CD14-positive monocyte (primary cell): ENCODE measurements at regions not wholly inside any gene's neighbourhood (a gene's known extent, or its start where the extent isn't known, plus 50 kb on each side); places are given as distances from the start of the nearest gene placed in this dataset.

Source experiments
- DNase-seq, 3 donors: peaks; one replicate each; pipeline ENCODE4 v3.0.0-alpha.2; 2011 to 2022
- H2AFZ ChIP-seq: 2 replicates; pipeline ENCODE4 v1.6.0; 2012; ENCODE audit warnings: mild to moderate bottlenecking, low read depth, low read length, inconsistent platforms; ENCODE audit not compliant: insufficient read depth, poor library complexity, severe bottlenecking
- H3K27ac ChIP-seq, 2 donors: 1 replicate in 1 of 2; 2 replicates in 1 of 2; pipeline ENCODE4 v1.5.1; 2012 to 2013; ENCODE audit warnings: low read length in 2 of 2, control low read depth in 1 of 2, inconsistent platforms in 1 of 2, low read depth in 1 of 2, mild to moderate bottlenecking in 1 of 2
- H3K27me3 ChIP-seq, 2 donors: one replicate each; pipeline versions ENCODE4 v1.6.0 to v1.6.1; 2011 to 2013; ENCODE audit warnings: low read length in 2 of 2; ENCODE audit not compliant: control insufficient read depth in 2 of 2, insufficient read depth in 2 of 2
- H3K36me3 ChIP-seq, 2 donors: replicated peaks in 1 of 2; 1 replicate in 1 of 2; 2 replicates in 1 of 2; pipeline versions ENCODE4 v1.5.1 to v1.6.1; 2012 to 2013; ENCODE audit warnings: low read length in 2 of 2, control low read depth in 1 of 2, inconsistent platforms in 1 of 2, mild to moderate bottlenecking in 1 of 2; ENCODE audit not compliant: insufficient read depth in 2 of 2, control insufficient read depth in 1 of 2
- H3K4me1 ChIP-seq, 2 donors: 1 replicate in 1 of 2; 2 replicates in 1 of 2; pipeline versions ENCODE4 v1.5.1 to v1.6.1; 2012 to 2013; ENCODE audit warnings: low read length in 2 of 2, control low read depth in 1 of 2, inconsistent platforms in 1 of 2, mild to moderate bottlenecking in 1 of 2, moderate library complexity in 1 of 2; ENCODE audit not compliant: insufficient read depth in 2 of 2, control insufficient read depth in 1 of 2
- H3K4me2 ChIP-seq: replicated peaks from 2 replicates; pipeline ENCODE3; 2012; ENCODE audit warnings: low read length, moderate library complexity, mild to moderate bottlenecking; ENCODE audit not compliant: poor library complexity, severe bottlenecking; ENCODE audit errors: extremely low read depth
- H3K4me3 ChIP-seq, 3 experiments: fragments of 200-600 bp in 1 of 3; sonication (generic) in 1 of 3; replicated peaks in 1 of 3; 1 replicate in 2 of 3; 2 replicates in 1 of 3; pipeline ENCODE4 v1.5.1; 2011 to 2013; ENCODE audit warnings: low read length in 3 of 3, mild to moderate bottlenecking in 3 of 3, control low read depth in 2 of 3, low read depth in 2 of 3, inconsistent platforms in 1 of 3, moderate library complexity in 1 of 3
- H3K79me2 ChIP-seq: 2 replicates; pipeline ENCODE4 v1.6.0; 2012; ENCODE audit warnings: mild to moderate bottlenecking, control low read depth, inconsistent platforms, low read length, moderate library complexity; ENCODE audit not compliant: insufficient read depth
- H3K9ac ChIP-seq: 2 replicates; pipeline ENCODE4 v1.6.0; 2017; ENCODE audit warnings: low read length, mild to moderate bottlenecking; ENCODE audit not compliant: insufficient read depth, poor library complexity, severe bottlenecking
- H3K9me3 ChIP-seq, 2 donors: replicated peaks in 1 of 2; 1 replicate in 1 of 2; 2 replicates in 1 of 2; pipeline versions ENCODE4 v1.5.1 to v1.6.1; 2012 to 2013; ENCODE audit warnings: low read length in 2 of 2, control low read depth in 1 of 2; ENCODE audit not compliant: control insufficient read depth in 1 of 2, insufficient read depth in 1 of 2
- H4K20me1 ChIP-seq: 2 replicates; pipeline ENCODE4 v1.6.0; 2012; ENCODE audit warnings: mild to moderate bottlenecking, low read length, control low read depth, moderate library complexity; ENCODE audit not compliant: insufficient read depth
- H3K27ac Mint-ChIP-seq, 7 donors: one replicate each; pipeline ENCODE4 v1.8.0; 2020; ENCODE audit warnings: mild to moderate bottlenecking in 7 of 7, mixed read lengths in 7 of 7, moderate library complexity in 6 of 7, inconsistent platforms in 2 of 7
- H3K27me3 Mint-ChIP-seq, 3 donors: one replicate each; pipeline ENCODE4 v1.8.0; 2021 to 2022; ENCODE audit warnings: low read depth in 3 of 3, mild to moderate bottlenecking in 3 of 3, mixed read lengths in 3 of 3, moderate library complexity in 3 of 3, inconsistent platforms in 1 of 3
- H3K36me3 Mint-ChIP-seq, 2 donors: one replicate each; pipeline ENCODE4 v1.8.0; 2020; ENCODE audit warnings: mixed read lengths in 2 of 2, inconsistent platforms in 1 of 2, mild to moderate bottlenecking in 1 of 2
- H3K4me1 Mint-ChIP-seq: one replicate; pipeline ENCODE4 v1.8.0; 2020; ENCODE audit warnings: mild to moderate bottlenecking, mixed read lengths
- H3K4me3 Mint-ChIP-seq, 2 donors: one replicate each; pipeline ENCODE4 v1.8.0; 2020; ENCODE audit warnings: mild to moderate bottlenecking in 2 of 2, mixed read lengths in 2 of 2, moderate library complexity in 1 of 2
- H3K9me3 Mint-ChIP-seq, 7 donors: one replicate each; pipeline ENCODE4 v1.8.0; 2020 to 2022; ENCODE audit warnings: mixed read lengths in 7 of 7, mild to moderate bottlenecking in 6 of 7, moderate library complexity in 6 of 7, inconsistent platforms in 2 of 7
- WGBS: methylation state at CpG from one replicate; pipeline ENCODE4 v1.1.5; 2013; ENCODE audit warnings: missing lambda C conversion rate; ENCODE audit not compliant: insufficient coverage; 5-methylcytosine and 5-hydroxymethylcytosine counted together
- intact Hi-C, 2 donors: fragments of 100-400 bp; cut with micrococcal nuclease; formaldehyde crosslinking; loops; one replicate each; pipeline versions ENCODE4 v1.15.0 to v1.15.1; 2023
- TF ChIP-seq, protein P1 (sequence below): fragments of 200-600 bp; IDR thresholded peaks from one replicate; pipeline ENCODE4 v1.8.0; 2022; ENCODE audit warnings: antibody characterized with exemption, mild to moderate bottlenecking

DNA sequence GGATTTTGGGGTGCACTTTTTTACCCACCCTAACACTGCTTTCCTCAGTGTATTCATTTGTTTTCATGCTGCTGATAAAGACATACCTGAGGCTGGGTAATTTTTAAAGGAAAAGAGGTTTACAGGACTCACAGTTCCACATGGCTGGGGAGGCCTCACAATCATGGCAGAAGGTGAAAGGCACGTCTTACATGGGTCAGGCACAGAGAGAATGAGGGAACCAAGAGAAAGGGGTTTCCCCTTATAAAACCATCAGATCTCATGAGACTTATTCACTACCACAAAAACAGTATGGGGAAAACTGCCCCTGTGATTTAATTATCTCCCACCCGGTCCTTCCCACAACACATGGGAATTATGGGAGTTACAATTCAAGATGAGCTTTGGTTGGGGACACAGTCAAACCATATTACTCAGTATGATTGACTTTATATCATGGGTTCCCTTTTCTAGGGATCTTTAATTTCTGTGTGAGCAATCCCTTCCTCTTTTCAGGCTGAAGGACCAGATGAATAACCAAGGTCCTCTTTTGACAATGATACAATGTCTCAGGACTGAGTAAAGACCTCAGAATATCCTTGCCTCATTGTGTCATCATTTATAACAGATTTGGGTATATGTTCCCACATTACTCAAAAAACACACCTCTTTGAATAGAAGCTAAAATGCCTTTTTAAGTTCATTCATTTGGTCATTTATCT is 100.1 kb upstream of the TRIB2 start:
- no peak overlapping the region for H3K4me3 Mint-ChIP-seq
- Histone ChIP-seq H3K9ac (no peak overlapping the region), H3K9me3 (no peaks in the 10 kb centered on the region), H3K36me3 (no peaks in the 10 kb centered on the region), H3K79me2 (no peaks in the 10 kb centered on the region), H3K27ac (no peak overlapping the region), H4K20me1 (no peaks in the 10 kb centered on the region), H3K4me3 (no peak overlapping the region), H3K4me2 (no peak overlapping the region), H3K27me3 (no peaks in the 10 kb centered on the region), H3K4me1 (peaks cover 12 to 18% of the 10 kb centered on the region in 2 donors), H2AFZ (no peak overlapping the region)
- intact Hi-C loops, result no loop called here
- peak; percentile 71 to 86 (median 80) for DNase-seq
- peaks cover 0 to 3% (median 0%) of the 10 kb centered on the region in 7 donors for H3K9me3 Mint-ChIP-seq
- H3K27me3 Mint-ChIP-seq, result peaks cover 0 to 8% (median 1%) of the 10 kb centered on the region in 3 donors
- TF ChIP-seq, protein P1, sequence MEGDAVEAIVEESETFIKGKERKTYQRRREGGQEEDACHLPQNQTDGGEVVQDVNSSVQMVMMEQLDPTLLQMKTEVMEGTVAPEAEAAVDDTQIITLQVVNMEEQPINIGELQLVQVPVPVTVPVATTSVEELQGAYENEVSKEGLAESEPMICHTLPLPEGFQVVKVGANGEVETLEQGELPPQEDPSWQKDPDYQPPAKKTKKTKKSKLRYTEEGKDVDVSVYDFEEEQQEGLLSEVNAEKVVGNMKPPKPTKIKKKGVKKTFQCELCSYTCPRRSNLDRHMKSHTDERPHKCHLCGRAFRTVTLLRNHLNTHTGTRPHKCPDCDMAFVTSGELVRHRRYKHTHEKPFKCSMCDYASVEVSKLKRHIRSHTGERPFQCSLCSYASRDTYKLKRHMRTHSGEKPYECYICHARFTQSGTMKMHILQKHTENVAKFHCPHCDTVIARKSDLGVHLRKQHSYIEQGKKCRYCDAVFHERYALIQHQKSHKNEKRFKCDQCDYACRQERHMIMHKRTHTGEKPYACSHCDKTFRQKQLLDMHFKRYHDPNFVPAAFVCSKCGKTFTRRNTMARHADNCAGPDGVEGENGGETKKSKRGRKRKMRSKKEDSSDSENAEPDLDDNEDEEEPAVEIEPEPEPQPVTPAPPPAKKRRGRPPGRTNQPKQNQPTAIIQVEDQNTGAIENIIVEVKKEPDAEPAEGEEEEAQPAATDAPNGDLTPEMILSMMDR, result no peak
- H3K27ac Mint-ChIP-seq, result peak overlapping the region in 4 of 7 donors; percentile 40 to 80 (median 50)
- H3K36me3 Mint-ChIP-seq, result no peaks in the 10 kb centered on the region
- whole genome bisulfite sequencing, result no CpG with 5 or more reads among the region's 2 CpGs
- H3K4me1 Mint-ChIP-seq, result peaks cover 20% of the 10 kb centered on the region

DNA sequence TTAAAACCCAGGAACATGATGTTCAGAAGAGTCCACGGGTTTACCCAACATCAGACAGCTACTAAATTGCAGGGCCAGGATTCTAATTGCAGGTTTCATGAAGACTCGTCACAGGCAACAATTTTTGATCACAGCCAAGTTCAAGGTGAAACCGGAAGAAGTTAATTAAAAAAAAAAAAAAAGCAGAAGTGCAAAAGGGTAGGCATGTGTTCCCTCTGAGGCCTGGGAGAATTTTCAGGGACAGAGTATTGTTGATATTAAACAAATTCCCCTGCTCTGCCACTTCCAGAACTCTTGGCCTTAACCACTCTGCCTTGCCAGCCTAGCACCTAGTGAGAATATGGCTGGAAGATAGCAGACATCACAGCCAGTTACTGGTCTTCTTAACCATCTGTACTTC is 99.4 kb upstream of the TRIB2 start:
- TF ChIP-seq, protein P1, result no peak
- peaks cover 0 to 8% (median 4%) of the 10 kb centered on the region in 3 donors for H3K27me3 Mint-ChIP-seq
- peak overlapping the region in 4 of 7 donors; percentile 33 to 53 (median 40) for H3K27ac Mint-ChIP-seq
- Histone ChIP-seq H3K79me2 (no peaks in the 10 kb centered on the region), H3K27ac (no peak overlapping the region), H3K27me3 (no peaks in the 10 kb centered on the region), H3K4me2 (no peak overlapping the region), H3K36me3 (no peaks in the 10 kb centered on the region), H2AFZ (no peak overlapping the region), H3K4me3 (no peak overlapping the region), H3K4me1 (peaks cover 12 to 18% of the 10 kb centered on the region in 2 donors), H3K9ac (no peak overlapping the region), H4K20me1 (no peaks in the 10 kb centered on the region), H3K9me3 (no peaks in the 10 kb centered on the region)
- DNase-seq, result peak; percentile 8 to 22 (median 18)
- H3K4me1 Mint-ChIP-seq, result peaks cover 20% of the 10 kb centered on the region
- H3K36me3 Mint-ChIP-seq, result no peaks in the 10 kb centered on the region
- WGBS, result 17% methylated on average over 2 of the region's 3 CpGs
- H3K4me3 Mint-ChIP-seq, result no peak overlapping the region
- peaks cover 0 to 3% (median 0%) of the 10 kb centered on the region in 7 donors for H3K9me3 Mint-ChIP-seq
- intact Hi-C loops, result no loop called here
